ENCODE measurements at regions not wholly inside any gene's neighbourhood (a gene's known extent, or its start where the extent isn't known, plus 50 kb on each side); places are given as distances from the start of the nearest gene placed in this dataset.

DNA sequence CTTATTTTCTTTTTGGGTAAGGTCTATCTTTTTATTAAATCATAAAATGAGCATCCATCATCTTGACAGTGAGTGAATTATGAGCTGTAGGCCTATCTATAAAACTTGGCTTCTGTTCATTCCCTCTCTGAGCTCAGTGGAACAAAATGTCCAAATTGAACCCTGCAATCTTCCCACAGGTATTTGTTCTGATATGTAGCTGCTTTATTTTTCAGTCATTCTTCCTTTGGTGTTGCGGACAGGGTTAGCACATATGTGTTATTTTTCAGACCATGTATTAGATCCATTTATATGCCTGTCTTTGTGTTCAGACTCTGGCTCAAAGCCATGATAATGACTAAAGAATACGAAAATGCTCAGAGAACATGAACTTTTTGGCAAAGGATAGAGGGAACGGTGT is 201.6 kb upstream of the KIAA1217 start:
- DNase-seq (no peak), ATAC-seq (no peak)
- Histone ChIP-seq H3K9me3 (no peaks in the 10 kb centered on the region), H3K27me3 (no peaks in the 10 kb centered on the region), H3K27ac (no peak overlapping the region), H3K36me3 (no peaks in the 10 kb centered on the region), H3K4me3 (no peak overlapping the region), H3K4me1 (no peaks in the 10 kb centered on the region)
- TF ChIP-seq, protein P1, sequence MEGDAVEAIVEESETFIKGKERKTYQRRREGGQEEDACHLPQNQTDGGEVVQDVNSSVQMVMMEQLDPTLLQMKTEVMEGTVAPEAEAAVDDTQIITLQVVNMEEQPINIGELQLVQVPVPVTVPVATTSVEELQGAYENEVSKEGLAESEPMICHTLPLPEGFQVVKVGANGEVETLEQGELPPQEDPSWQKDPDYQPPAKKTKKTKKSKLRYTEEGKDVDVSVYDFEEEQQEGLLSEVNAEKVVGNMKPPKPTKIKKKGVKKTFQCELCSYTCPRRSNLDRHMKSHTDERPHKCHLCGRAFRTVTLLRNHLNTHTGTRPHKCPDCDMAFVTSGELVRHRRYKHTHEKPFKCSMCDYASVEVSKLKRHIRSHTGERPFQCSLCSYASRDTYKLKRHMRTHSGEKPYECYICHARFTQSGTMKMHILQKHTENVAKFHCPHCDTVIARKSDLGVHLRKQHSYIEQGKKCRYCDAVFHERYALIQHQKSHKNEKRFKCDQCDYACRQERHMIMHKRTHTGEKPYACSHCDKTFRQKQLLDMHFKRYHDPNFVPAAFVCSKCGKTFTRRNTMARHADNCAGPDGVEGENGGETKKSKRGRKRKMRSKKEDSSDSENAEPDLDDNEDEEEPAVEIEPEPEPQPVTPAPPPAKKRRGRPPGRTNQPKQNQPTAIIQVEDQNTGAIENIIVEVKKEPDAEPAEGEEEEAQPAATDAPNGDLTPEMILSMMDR (IDR thresholded peaks at IDR 0.05) = no peak
- intact Hi-C loops (cut with DNase I) = no loop called here

DNA sequence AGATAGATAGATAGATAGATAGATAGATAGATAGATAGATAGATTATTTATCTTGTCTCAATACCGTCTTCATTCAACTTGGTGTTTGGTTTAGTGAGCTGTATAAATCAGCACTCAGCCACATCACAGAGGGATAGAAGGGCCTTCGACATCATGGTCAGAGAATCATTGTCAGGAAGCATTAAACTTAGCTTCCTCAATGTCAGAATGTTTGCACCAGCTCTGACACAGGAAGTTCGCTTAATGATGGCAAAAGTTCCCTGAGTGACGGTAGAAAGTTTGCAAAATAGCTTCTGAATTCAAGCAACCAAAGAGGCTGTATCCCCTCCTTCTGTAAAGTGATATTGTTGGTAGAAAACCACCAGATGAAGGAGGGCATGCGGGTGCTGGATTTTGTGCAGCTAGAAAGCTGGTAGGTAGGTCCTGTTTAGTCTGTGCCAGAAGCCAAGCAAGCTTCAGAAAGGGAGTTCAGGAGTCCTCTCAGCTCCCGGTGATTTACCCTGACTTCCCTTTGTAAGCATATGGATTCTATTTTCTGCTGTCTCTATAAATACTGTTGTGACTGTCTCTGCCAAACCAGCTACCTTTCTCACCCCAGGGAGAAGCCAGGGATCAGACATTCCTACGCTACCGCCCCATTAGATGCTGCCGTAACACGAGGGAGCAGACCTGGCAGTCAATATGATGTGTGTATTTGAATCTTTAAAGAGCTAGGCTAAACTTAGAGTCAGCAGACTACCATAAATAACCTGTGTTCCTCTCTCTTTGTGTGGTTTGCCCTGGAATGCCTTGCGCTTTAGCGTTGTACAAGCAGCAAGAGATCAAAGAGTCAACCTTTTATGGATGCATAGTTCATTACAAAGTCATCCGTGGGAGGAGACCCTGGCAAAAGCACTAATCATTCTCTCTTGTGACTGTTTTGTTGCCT is 200.5 kb upstream of the KIAA1217 start:
- Histone ChIP-seq H3K9me3 (no peaks in the 10 kb centered on the region), H3K4me1 (no peaks in the 10 kb centered on the region), H3K36me3 (no peaks in the 10 kb centered on the region), H3K27ac (no peak overlapping the region), H3K4me3 (no peak overlapping the region), H3K27me3 (no peaks in the 10 kb centered on the region)
- intact Hi-C loops (cut with DNase I) = no loop called here
- TF ChIP-seq, protein P1 (IDR thresholded peaks at IDR 0.05) = no peak
- ATAC-seq (no peak), DNase-seq (no peak)

DNA sequence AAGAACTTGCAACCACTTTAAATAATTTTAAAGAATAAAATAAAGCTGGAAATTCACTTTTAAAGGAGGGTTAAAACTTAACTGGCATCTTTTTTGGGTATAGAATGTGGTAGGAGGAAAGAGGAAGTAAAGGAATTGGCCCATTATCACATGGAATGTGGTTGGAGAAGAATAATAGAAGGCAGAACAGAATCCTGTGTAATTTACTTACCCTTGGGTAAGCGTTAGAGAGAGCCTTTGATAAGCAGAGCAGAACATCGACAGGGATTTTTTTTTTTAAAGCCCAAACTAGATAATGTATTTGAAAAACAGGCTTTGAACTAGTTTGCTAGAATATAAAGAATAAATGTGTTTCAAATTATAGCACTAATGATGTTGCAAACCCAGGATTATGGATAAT is 199.8 kb upstream of the KIAA1217 start:
- Histone ChIP-seq H3K4me3 (no peak overlapping the region), H3K27me3 (no peaks in the 10 kb centered on the region), H3K9me3 (no peaks in the 10 kb centered on the region), H3K36me3 (no peaks in the 10 kb centered on the region), H3K4me1 (no peaks in the 10 kb centered on the region), H3K27ac (no peak overlapping the region)
- intact Hi-C loops (cut with DNase I) = no loop called here
- ATAC-seq (no peak), DNase-seq (no peak)
- TF ChIP-seq, protein P1 (IDR thresholded peaks at IDR 0.05) = no peak

DNA sequence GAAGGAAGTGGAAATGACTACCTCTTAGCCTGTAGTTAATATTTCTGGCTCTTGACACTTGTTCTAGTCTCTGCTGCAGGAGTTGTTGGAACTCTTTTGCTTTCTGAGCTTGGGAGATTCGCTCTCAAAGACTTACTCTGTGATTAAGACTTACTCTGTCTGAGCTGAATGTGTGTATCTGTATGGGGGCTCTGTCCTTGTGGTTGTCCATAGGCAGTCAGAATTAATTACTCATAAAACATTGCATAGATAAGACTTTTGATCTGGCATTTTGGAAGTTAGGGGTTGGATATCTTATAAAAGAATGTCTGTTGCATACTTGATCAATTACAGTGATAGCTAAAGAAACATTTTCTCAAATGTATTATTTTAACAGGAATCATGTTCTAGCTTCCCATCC is 199.2 kb upstream of the KIAA1217 start:
- DNase-seq (no peak), ATAC-seq (no peak)
- Histone ChIP-seq H3K36me3 (no peaks in the 10 kb centered on the region), H3K4me1 (no peaks in the 10 kb centered on the region), H3K27ac (no peak overlapping the region), H3K4me3 (no peak overlapping the region), H3K27me3 (no peaks in the 10 kb centered on the region), H3K9me3 (no peaks in the 10 kb centered on the region)
- intact Hi-C loops (cut with DNase I) = no loop called here
- TF ChIP-seq, protein P1 (IDR thresholded peaks at IDR 0.05) = no peak

DNA sequence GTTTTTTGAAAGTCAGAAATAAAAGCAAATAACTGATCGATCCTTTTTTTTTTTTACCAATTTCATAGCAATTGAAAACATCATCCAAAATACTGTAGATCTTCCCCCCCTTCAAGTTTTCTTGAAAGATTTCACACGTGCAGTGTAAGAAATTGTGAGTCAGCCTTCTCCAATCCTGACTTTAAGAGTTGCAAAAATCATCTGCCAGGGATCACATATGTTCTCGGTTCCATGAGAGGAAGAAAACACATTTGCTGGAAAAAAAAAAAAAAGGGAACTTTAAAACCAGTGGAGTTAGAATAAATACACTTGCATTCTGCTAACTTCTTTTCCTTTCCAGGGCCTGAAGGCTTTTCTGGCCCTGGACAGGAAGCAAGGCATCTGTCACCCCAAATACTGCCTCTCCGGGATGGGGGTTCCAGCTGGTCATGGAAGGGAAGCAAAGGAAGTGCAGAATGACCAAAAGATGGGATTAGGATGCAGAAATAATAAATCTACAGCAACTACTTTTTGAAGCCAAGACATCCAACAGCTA is 198.4 kb upstream of the KIAA1217 start:
- no peaks in the 10 kb centered on the region for H3K36me3 ChIP-seq
- H3K4me3 ChIP-seq = no peak overlapping the region
- DNase-seq = no peak
- H3K9me3 ChIP-seq = no peaks in the 10 kb centered on the region
- H3K27me3 ChIP-seq = no peaks in the 10 kb centered on the region
- intact Hi-C loops (cut with DNase I) = no loop called here
- ATAC-seq = no peak
- H3K4me1 ChIP-seq = no peaks in the 10 kb centered on the region
- TF ChIP-seq, protein P1 (IDR thresholded peaks at IDR 0.05) = no peak
- H3K27ac ChIP-seq = no peak overlapping the region
